ENCODE measurements at regions not wholly inside any gene's neighbourhood (a gene's known extent, or its start where the extent isn't known, plus 50 kb on each side); places are given as distances from the start of the nearest gene placed in this dataset.

DNA sequence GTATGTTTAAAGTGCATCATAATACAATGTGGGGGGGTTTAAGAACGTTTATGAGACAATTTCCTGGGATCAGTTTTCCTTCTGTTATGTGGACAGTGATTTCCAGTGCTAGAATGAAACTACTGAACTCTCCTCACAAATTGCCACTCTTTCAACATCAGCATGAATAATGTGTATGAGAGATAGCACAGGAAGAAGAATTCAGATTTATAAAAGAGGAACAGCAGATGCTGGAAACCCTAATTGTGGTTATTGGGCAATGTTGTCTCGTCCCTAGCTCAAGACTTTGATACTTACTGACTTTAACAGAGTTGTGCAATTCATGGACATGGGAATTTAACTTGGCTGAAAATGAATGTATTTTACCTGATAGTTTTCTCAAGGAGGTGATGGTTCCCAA, 410.8 kb upstream of the MEF2C start:
- TF ChIP-seq, protein P1, sequence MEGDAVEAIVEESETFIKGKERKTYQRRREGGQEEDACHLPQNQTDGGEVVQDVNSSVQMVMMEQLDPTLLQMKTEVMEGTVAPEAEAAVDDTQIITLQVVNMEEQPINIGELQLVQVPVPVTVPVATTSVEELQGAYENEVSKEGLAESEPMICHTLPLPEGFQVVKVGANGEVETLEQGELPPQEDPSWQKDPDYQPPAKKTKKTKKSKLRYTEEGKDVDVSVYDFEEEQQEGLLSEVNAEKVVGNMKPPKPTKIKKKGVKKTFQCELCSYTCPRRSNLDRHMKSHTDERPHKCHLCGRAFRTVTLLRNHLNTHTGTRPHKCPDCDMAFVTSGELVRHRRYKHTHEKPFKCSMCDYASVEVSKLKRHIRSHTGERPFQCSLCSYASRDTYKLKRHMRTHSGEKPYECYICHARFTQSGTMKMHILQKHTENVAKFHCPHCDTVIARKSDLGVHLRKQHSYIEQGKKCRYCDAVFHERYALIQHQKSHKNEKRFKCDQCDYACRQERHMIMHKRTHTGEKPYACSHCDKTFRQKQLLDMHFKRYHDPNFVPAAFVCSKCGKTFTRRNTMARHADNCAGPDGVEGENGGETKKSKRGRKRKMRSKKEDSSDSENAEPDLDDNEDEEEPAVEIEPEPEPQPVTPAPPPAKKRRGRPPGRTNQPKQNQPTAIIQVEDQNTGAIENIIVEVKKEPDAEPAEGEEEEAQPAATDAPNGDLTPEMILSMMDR (conservative IDR thresholded peaks at IDR 0.05; ENCODE audit: low read depth, low read length): no peak
- TF ChIP-seq EZH2 (IDR thresholded peaks at IDR 0.05; ENCODE audit: low read length, unreplicated experiment): no peak

All from PC-3 (cell line).